Right ventricle myocardium superior (tissue), 1 donor: ENCODE measurements at regions not wholly inside any gene's neighbourhood (a gene's known extent, or its start where the extent isn't known, plus 50 kb on each side); places are given as distances from the start of the nearest gene placed in this dataset.

Experiments used
- ATAC-seq: fragments of 200-7000 bp; cut with Tn5 transposase; one replicate; pipeline ENCODE4 v1.9.1; 2020; ENCODE audit warnings: mild to moderate bottlenecking; ENCODE audit not compliant: poor library complexity
- DNase-seq: peaks from one replicate; pipeline ENCODE4 v3.0.0-alpha.2; 2020
- intact Hi-C: fragments of 100-400 bp; cut with DNase I; formaldehyde crosslinking; loops from one replicate; pipeline ENCODE4 v1.11.2; 2022
- donor health status: DM: no; HTN: yes; CAD: no; lungs with severe emphysema.

DNA sequence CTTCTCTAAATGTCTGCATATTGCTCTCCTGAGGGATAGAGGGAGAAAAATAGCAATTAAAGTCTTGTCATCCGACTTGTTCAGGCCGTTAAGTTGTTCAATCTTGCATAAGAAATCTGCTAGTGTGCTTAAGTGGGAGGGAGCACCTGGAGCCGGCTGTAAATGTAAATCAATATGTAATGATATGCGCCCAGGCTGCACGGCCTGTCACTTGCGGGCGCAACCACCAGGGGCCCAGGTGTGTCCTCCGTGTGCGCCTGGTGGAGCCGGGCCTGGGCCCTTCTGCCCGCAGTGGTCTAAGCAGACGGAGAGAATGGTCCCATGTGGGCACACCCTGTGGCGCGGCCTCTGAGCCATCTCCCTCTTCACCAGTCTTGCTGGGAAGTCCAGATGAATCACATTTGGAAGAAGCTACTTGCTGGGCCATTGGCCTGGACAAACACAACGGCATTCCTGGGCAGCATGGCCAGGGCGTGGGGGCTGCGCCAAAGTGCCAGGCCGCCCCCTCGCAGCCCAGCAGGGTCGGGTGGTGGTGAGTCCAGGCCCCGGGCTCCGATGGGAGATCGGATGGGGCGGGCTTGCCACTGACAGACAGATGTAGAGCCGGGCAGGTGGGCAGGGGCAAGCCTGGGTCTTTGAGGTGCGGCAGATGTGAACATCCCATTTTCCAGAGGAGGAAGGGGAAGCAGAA is 193.3 kb upstream of the C14orf180 start:
- no peak for DNase-seq
- intact Hi-C loops = no loop called here
- ATAC-seq = no peak

- DNase-seq = no peak
- no peak for ATAC-seq
- intact Hi-C loops = no loop called here
Observed at GRCh38 chr14:104387022-104388010, 192.2 kb upstream of the C14orf180 start.

DNA sequence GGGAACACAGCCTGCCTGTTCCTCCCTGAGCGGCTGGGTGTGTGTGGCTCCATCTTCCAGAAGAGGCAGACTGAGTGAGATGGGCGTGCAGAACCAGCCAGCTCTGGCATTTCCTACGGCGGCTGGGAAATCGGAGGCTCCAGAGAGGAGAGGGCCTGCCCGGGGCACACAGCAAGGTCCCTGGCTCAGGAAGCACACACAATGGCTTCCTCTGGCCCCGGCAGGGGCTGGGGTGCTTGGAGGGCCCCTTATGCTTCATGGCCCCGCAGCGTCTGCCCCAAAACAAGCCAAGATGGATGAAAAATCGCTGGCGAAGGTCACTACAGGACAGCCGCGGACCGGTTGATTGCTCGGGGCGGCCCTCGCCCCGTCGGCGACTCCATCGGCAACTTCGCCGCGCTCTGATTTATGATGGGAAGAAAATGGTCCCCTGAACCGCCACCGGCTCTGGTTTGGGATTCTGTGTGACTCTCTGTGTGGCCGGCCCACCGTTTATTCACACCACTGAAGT is 191.5 kb upstream of the C14orf180 start:
- DNase-seq (no peak), ATAC-seq (no peak)
- intact Hi-C loops = no loop called here

DNA sequence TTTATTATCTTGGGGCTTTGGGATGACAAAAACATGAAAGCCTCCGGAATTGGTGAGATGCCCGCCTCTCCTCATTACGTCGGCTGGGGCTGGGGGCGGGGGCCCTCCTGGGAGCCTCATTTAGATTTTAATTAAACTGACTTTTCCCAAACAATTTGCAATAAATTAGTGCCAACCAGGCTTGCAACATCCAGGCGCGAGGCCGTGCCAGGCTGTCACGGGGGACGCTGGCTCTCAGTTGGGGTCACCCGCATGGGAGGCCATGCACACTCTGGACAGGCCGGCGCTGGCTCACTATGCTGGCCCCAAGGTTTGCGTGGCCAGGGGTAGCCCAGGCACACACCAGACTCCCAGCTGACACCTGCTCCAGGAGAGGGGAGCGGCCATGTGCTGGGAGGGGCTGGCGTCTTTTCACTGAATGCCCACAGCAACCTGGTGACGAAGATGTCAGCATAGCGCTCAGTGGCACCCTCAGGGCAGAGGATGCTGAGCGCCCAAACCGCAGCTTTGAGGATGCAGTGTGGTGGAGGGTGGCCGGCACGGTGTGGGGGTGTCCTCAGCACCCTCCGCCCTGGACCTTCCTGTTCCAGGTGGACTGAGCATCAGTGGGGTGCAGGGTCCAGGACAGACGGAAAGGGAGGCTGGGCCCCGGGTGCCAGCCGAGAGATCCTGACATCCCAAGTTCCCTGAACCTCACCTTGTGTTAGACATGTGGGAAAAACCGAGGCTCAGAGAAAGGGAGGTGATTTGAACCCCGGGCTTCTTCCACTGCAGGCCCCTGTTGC is 190.8 kb upstream of the C14orf180 start:
- no peak for DNase-seq
- ATAC-seq = no peak
- intact Hi-C loops = no loop called here

- DNase-seq (no peak), ATAC-seq (no peak)
- intact Hi-C loops = no loop called here
Observed at GRCh38 chr14:104389326-104390220, 190.0 kb upstream of the C14orf180 start.

DNA sequence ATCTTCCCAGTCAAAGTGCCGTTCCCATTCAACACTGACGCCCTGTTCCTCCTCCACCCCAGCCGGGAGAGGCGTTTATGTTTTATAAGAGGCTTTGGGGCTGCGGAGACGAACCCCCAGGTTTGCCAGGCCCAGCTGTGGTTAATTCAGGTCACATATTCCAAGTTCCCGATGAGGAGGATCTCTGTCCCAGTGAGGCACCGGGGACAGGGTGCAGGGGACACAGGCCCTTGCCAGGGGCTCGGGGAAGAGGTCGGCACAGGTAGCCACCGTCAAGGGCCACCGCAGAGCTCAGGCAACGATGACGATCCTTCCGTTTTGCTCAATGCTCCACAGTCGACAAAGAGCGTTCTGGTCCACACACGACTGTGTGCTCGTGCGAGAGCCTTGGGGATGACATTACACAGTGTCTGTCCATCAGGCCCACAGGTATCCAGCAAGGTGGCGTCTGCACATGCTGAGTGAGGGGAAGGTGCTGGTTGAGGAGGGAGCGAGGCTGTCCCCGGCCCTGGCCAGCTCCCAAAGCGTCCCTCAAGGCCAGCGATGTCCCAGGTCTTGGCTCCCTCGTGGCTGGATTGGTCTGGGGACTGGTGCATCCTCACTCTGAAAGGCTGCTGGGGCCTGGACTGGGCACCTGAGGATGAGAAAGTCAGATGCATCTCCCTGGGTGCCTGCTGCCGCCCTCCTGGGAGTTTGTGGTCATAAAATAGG is 189.2 kb upstream of the C14orf180 start:
- intact Hi-C loops = no loop called here
- no peak for ATAC-seq
- no peak for DNase-seq

- no peak for ATAC-seq
- DNase-seq = no peak
- intact Hi-C loops = no loop called here
Observed at GRCh38 chr14:104390941-104391901, 188.3 kb upstream of the C14orf180 start.

DNA sequence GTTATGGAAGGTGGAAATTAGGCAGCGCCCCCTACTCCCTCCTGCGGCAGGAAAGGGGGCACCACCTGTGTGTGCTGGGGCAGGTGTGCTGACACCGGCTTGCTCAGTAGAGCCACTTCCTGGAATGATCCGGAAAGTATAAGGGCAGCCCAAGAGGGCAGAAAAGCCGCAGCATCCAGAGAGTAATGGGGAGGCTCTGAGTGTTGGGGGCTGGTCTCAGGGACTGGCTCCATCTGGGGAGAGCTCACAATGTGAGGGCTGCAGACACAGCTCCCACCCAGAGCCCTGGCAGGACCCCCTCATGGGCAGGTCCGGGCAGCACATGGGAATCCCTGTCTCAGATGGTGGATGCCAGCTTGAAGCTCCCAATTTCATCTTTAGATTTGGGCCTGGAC is 187.6 kb upstream of the C14orf180 start:
- ATAC-seq = no peak
- intact Hi-C loops = no loop called here

DNA sequence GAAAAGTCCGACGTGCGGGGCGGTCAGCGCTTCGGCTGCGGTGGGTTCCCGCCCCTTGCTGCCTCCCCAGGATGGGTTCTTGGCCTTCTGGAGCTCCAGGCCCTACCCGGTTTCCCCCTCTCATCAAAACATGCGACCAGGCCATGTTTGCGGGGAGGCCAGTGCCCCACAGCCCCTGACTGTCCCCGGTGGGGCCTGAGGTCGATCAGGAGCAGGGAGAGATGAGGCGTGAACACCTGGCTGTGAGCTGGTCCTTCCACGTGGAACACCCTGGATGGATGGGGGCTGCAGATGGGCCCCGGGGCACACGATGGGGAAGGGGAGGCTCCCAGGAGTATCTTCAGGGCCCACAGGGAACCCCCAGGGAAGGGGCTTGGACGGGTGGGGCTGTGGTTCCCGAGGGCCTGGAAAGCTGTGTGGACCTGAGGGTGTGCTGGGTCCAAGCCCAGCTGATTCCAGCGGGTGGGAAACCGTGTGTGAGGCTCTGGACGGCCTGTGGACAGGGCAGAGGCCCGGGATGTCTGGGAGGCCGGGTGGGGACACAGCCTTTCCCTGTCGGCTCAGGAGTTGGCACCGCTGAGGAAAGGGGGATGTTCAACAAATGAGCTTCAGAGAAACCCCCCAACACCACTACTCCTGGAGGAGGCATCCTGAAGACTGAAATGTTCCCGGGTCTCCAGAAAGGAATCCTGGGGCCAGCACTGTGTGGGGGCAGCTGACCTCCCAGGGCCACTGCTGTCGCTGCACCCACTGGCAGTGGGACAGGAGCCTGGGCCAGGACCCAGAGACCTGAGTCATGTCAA is 187.0 kb upstream of the C14orf180 start:
- ATAC-seq (no peak), DNase-seq (no peak)
- intact Hi-C loops = no loop called here

More for the DNA sequence above, 187.6 kb upstream of the C14orf180 start:
- DNase-seq = no peak

DNA sequence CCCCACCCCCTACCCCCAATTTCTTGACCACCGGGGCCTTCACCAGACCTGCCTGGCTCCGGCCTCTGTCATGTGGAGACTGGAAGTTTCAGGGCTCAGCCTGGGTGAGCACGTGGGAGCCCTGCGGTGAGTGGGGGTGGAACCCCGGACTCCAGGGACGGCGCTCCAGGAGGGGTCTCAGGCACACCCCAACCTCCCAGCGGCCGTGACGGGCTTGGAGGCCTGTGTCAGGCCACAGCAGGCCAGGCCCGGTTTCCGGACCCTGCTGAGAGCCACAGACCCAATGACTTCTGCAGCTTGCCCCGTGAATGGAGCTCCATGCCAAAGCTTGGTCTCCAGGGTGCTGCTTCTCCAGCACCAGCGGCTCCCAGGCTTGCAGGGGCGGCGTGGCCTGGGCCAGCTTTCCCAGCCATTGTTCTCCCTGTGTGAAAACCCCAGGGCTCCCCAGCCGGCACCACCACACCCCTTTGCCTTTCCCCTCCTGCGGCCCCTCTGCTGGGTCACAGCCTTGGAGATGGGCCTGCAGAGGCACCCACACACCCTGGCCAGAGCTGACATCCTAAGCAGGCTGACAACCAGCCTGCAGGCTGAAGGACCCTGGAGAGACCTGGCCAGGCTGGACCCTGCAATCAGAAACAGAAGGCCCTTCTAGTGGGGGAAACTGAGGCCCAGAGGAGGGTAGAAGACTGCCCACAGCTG is 186.2 kb upstream of the C14orf180 start:
- intact Hi-C loops = no loop called here
- peak; percentile 49 for ATAC-seq
- peak; percentile 66 for DNase-seq

DNA sequence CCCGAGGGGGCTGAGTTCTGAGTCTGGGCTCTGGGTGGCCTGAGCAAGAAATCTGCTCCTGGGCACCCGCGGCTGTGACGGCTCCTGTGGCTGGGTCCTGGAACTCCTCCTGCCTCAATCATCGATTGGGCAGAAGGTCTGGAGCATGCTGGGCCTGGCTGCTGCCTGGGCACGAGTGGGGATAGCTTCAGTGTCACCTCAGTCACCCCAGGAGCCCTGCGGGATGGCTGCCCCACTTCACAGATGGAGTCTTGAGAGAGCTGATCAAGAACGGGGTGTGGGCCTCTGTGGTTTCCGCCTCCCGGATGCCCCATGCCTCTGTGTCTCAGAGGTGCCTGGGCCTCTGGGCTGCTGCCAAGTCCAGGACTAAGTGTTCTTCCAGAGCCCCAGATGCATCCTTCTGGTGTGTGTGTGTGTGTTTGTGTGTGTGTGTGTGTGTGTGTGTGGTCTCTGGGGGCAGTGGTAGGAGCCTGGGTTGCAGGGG is 185.6 kb upstream of the C14orf180 start:
- DNase-seq = peak; percentile 78
- ATAC-seq = peak; percentile 77
- intact Hi-C loops = no loop called here

DNA sequence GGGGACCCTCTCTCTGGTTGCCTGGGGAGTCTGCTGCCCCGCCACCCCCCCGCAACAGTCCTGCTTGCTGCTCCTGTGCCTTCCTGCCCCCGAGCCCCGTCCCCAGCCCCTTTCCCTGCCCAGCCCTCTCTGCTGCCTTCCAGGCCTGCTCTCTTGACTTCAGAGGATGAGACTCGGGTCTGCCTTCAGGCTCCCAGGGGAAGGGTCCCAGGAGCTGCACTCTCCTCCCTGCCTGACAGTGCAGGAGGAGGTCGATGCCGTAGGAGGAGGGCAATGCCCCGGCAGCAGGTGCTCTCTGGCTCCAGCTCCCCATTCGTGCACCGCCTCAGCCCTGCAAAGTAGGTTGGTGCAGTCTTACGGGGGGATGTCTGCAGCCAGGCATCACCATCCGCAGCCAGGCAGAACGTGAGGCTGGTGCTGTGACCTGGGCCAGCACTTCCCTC is 185.1 kb upstream of the C14orf180 start:
- intact Hi-C loops = no loop called here
- DNase-seq (no peak), ATAC-seq (no peak)

DNA sequence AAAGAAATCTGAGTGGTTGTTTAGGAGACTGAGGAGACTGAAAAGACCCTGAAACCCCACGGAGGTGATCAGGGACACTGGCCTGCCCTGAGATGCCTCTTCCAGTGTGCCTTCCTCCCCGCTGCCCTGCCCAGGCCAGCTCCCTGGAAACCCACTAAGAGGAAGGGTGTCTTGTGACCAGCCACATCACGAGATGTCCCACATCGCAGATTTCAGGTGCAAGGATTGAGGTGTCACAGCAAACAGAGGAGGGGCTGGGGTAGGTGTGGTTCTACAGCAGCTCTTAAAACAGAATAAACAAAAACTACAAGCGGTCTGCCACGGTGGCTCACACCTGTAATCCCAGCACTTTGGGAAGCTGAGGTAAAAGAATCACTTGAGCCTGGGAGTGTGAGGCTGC is 184.3 kb upstream of the C14orf180 start:
- intact Hi-C loops = no loop called here

DNA sequence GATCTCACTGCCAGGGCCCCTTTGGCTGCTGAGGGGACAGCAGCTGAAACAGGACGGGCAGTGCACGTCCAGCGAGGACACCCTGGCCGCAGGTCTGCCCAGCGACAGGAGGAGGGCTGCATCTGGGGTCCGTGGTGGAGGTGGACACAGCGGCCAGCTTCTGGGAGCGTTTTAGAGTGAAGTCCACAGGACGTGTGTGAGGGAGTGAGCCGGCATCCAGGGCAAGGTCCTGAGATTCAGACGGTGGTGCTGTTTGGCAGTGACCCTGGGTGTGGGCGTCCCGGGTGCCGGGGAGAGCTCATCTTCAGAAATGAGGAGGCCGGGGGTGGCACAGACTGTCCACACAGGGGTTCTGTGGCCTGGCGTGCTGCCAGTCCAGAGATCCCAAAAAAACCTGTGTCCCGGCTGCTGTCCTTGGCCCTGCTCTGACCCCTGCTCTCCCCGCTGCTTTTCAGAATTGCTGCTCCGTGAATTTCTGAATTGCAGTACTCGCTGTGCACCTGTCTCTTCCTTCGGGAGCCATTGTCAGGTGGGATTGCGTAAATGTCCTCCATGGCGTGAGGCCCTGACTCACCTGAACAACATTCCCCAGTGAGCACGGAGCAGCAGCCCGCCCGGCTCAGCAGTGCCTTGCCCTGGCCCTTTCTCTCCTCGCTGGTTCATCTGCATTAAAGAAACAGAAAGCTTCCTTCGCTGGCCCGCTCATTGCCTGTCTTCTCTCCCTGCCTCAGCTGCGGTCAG is 183.5 kb upstream of the C14orf180 start:
- no peak for ATAC-seq
- DNase-seq = no peak
- intact Hi-C loops = no loop called here

More for the DNA sequence above, 184.3 kb upstream of the C14orf180 start:
- DNase-seq (no peak), ATAC-seq (no peak)
